ENCODE measurements at regions not wholly inside any gene's neighbourhood (a gene's known extent, or its start where the extent isn't known, plus 50 kb on each side); places are given as distances from the start of the nearest gene placed in this dataset.

- TF ChIP-seq, protein P1, sequence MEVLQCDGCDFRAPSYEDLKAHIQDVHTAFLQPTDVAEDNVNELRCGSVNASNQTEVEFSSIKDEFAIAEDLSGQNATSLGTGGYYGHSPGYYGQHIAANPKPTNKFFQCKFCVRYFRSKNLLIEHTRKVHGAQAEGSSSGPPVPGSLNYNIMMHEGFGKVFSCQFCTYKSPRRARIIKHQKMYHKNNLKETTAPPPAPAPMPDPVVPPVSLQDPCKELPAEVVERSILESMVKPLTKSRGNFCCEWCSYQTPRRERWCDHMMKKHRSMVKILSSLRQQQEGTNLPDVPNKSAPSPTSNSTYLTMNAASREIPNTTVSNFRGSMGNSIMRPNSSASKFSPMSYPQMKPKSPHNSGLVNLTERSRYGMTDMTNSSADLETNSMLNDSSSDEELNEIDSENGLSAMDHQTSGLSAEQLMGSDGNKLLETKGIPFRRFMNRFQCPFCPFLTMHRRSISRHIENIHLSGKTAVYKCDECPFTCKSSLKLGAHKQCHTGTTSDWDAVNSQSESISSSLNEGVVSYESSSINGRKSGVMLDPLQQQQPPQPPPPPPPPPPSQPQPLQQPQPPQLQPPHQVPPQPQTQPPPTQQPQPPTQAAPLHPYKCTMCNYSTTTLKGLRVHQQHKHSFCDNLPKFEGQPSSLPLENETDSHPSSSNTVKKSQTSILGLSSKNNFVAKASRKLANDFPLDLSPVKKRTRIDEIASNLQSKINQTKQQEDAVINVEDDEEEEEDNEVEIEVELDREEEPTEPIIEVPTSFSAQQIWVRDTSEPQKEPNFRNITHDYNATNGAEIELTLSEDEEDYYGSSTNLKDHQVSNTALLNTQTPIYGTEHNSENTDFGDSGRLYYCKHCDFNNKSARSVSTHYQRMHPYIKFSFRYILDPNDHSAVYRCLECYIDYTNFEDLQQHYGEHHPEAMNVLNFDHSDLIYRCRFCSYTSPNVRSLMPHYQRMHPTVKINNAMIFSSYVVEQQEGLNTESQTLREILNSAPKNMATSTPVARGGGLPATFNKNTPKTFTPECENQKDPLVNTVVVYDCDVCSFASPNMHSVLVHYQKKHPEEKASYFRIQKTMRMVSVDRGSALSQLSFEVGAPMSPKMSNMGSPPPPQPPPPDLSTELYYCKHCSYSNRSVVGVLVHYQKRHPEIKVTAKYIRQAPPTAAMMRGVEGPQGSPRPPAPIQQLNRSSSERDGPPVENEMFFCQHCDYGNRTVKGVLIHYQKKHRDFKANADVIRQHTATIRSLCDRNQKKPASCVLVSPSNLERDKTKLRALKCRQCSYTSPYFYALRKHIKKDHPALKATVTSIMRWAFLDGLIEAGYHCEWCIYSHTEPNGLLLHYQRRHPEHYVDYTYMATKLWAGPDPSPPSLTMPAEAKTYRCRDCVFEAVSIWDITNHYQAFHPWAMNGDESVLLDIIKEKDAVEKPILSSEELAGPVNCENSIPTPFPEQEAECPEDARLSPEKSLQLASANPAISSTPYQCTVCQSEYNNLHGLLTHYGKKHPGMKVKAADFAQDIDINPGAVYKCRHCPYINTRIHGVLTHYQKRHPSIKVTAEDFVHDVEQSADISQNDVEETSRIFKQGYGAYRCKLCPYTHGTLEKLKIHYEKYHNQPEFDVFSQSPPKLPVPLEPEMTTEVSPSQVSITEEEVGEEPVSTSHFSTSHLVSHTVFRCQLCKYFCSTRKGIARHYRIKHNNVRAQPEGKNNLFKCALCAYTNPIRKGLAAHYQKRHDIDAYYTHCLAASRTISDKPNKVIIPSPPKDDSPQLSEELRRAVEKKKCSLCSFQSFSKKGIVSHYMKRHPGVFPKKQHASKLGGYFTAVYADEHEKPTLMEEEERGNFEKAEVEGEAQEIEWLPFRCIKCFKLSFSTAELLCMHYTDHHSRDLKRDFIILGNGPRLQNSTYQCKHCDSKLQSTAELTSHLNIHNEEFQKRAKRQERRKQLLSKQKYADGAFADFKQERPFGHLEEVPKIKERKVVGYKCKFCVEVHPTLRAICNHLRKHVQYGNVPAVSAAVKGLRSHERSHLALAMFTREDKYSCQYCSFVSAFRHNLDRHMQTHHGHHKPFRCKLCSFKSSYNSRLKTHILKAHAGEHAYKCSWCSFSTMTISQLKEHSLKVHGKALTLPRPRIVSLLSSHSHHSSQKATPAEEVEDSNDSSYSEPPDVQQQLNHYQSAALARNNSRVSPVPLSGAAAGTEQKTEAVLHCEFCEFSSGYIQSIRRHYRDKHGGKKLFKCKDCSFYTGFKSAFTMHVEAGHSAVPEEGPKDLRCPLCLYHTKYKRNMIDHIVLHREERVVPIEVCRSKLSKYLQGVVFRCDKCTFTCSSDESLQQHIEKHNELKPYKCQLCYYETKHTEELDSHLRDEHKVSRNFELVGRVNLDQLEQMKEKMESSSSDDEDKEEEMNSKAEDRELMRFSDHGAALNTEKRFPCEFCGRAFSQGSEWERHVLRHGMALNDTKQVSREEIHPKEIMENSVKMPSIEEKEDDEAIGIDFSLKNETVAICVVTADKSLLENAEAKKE (CRISPR knock-in tag; IDR thresholded peaks at IDR 0.05), result no peak
- TF ChIP-seq, protein P2, sequence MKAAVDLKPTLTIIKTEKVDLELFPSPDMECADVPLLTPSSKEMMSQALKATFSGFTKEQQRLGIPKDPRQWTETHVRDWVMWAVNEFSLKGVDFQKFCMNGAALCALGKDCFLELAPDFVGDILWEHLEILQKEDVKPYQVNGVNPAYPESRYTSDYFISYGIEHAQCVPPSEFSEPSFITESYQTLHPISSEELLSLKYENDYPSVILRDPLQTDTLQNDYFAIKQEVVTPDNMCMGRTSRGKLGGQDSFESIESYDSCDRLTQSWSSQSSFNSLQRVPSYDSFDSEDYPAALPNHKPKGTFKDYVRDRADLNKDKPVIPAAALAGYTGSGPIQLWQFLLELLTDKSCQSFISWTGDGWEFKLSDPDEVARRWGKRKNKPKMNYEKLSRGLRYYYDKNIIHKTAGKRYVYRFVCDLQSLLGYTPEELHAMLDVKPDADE (IDR thresholded peaks at IDR 0.05), result no peak
- no peak for TF ChIP-seq EZH2 (IDR thresholded peaks at IDR 0.05; ENCODE audit: low read depth, unreplicated experiment)
Observed at GRCh38 chr13:22168437-22169190, 497.7 kb downstream of the FGF9 start (continued).

GRCh38 chr13:22169473-22169872 lies 498.6 kb downstream of the FGF9 start:
- Histone ChIP-seq H3K79me2 (replicated peaks; ENCODE audit: insufficient read depth) (no peaks in the 10 kb centered on the region; the same call in 1 of the 2 replicates), H4K20me1 (replicated peaks; ENCODE audit: insufficient read depth) (no peaks in the 10 kb centered on the region; the same call in 1 of the 2 replicates), H3K27ac (ENCODE audit: low read depth) (no peak overlapping the region), H3K4me2 (no peak overlapping the region), H3F3A (replicated peaks; ENCODE audit: low read depth) (no peaks in the 10 kb centered on the region), H3K4me1 (ENCODE audit: insufficient read depth) (peaks cover 9% of the 10 kb centered on the region; the same call in 1 of the 2 replicates), H2AFZ (no peak overlapping the region), H3K4me3 (no peak overlapping the region), H3K36me3 (ENCODE audit: insufficient read depth) (no peaks in the 10 kb centered on the region), H3K9me2 (ENCODE audit: insufficient read depth) (no peaks in the 10 kb centered on the region), H3K27me3 (ENCODE audit: insufficient read depth) (no peaks in the 10 kb centered on the region)
- Mint-ChIP-seq H3K4me3 (no peak overlapping the region), H3K9me3 (no peaks in the 10 kb centered on the region), H3K4me1 (peaks cover 5% of the 10 kb centered on the region; the same call in 2 of the 3 replicates), H3K27ac (no peak overlapping the region), H3K27me3 (ENCODE audit: insufficient read depth, low read depth, poor library complexity) (no peaks in the 10 kb centered on the region), H3K36me3 (ENCODE audit: low read depth) (no peaks in the 10 kb centered on the region)
- no peak for DNase-seq (ENCODE audit: low spot score)
- ATAC-seq, result no peak
- TF ChIP-seq, protein P3, sequence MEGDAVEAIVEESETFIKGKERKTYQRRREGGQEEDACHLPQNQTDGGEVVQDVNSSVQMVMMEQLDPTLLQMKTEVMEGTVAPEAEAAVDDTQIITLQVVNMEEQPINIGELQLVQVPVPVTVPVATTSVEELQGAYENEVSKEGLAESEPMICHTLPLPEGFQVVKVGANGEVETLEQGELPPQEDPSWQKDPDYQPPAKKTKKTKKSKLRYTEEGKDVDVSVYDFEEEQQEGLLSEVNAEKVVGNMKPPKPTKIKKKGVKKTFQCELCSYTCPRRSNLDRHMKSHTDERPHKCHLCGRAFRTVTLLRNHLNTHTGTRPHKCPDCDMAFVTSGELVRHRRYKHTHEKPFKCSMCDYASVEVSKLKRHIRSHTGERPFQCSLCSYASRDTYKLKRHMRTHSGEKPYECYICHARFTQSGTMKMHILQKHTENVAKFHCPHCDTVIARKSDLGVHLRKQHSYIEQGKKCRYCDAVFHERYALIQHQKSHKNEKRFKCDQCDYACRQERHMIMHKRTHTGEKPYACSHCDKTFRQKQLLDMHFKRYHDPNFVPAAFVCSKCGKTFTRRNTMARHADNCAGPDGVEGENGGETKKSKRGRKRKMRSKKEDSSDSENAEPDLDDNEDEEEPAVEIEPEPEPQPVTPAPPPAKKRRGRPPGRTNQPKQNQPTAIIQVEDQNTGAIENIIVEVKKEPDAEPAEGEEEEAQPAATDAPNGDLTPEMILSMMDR (conservative IDR thresholded peaks at IDR 0.05; ENCODE audit: low read depth in 2 of 2), result no peak
- TF ChIP-seq, protein P1 (CRISPR knock-in tag; IDR thresholded peaks at IDR 0.05), result no peak
- TF ChIP-seq NANOG (IDR thresholded peaks at IDR 0.05; ENCODE audit: borderline replicate concordance), result no peak

All from GM23338 (cell line).